Sigmoid colon (tissue), 6 donors: ENCODE measurements at regions not wholly inside any gene's neighbourhood (a gene's known extent, or its start where the extent isn't known, plus 50 kb on each side); places are given as distances from the start of the nearest gene placed in this dataset.
"Not testable (repeated sequence)": the region's sequence is repeated elsewhere in the genome, so short reads cannot be mapped to it uniquely, and the experiment has no call there.

Experiments
- DNase-seq: peaks from one replicate; pipeline ENCODE4 v3.0.0-alpha.2; 2019
- H3K27ac ChIP-seq, 4 donors: fragments of 200-600 bp; sonication (generic); one replicate each; pipeline ENCODE4 v1.5.1; 2016 to 2019; ENCODE audit warnings: mild to moderate bottlenecking in 1 of 4
- H3K27me3 ChIP-seq, 3 donors: fragments of 200-600 bp; sonication (generic); one replicate each; pipeline ENCODE4 v1.5.1; 2019; ENCODE audit warnings: mild to moderate bottlenecking in 1 of 3
- H3K36me3 ChIP-seq, 4 donors: fragments of 200-600 bp; sonication (generic); one replicate each; pipeline ENCODE4 v1.5.1; 2016 to 2019
- H3K4me1 ChIP-seq, 4 donors: fragments of 200-600 bp; sonication (generic); one replicate each; pipeline ENCODE4 v1.5.1; 2017 to 2019
- H3K4me3 ChIP-seq, 4 donors: fragments of 200-600 bp; sonication (generic); one replicate each; pipeline ENCODE4 v1.5.1; 2017 to 2019; ENCODE audit warnings: mild to moderate bottlenecking in 2 of 4, moderate library complexity in 1 of 4
- H3K9me3 ChIP-seq, 4 donors: fragments of 200-600 bp in 3 of 4; sonication (generic) in 3 of 4; one replicate each; pipeline versions ENCODE4 v1.5.1 to v1.6.1; 2013 to 2019
- CTCF ChIP-seq, 4 experiments: fragments of 450-650 bp in 3 of 4; fragments of 200-600 bp in 1 of 4; IDR thresholded peaks; one replicate each; pipeline ENCODE4 v1.5.1; 2016 to 2019; ENCODE audit warnings: antibody characterized with exemption in 4 of 4, mild to moderate bottlenecking in 3 of 4, moderate library complexity in 2 of 4
- EP300 ChIP-seq, 4 donors: sonication (generic); formaldehyde crosslinking; IDR thresholded peaks; one replicate each; pipeline ENCODE4 v1.6.1; 2017; ENCODE audit warnings: antibody characterized with exemption in 4 of 4
- POLR2A ChIP-seq, 2 donors: fragments of 450-650 bp; IDR thresholded peaks; one replicate each; pipeline ENCODE4 v1.6.1; 2016; ENCODE audit warnings: antibody characterized with exemption in 2 of 2, mild to moderate bottlenecking in 2 of 2, moderate library complexity in 2 of 2
- POLR2AphosphoS5 ChIP-seq, 4 donors: sonication (generic); formaldehyde crosslinking; IDR thresholded peaks; one replicate each; pipeline ENCODE4 v1.6.1; 2017; ENCODE audit warnings: antibody characterized with exemption in 4 of 4
- whole genome bisulfite sequencing, 2 donors: extraction: QIAGEN DNeasy Blood & Tissue Kit; methylation state at CpG; one replicate each; pipeline ENCODE4 v1.1.7; 2013; 5-methylcytosine and 5-hydroxymethylcytosine counted together
- intact Hi-C: fragments of 100-400 bp; cut with DNase I; formaldehyde crosslinking; loops from one replicate; pipeline ENCODE4 v1.15.1; 2023
- donor health status: healthy with polysubstance abuse.
- donor health status: healthy.

GRCh38 chr20:26218301-26218700 lies 521.6 kb upstream of the ZNF337 start:
- no peak overlapping the region for H3K27ac ChIP-seq
- 77 to 84% methylated on average over 3 of the region's 3 CpGs for WGBS, 2 donors
- no peak overlapping the region for H3K4me3 ChIP-seq

GRCh38 chr20:26216025-26216424 lies 519.4 kb upstream of the ZNF337 start:
- no peak overlapping the region for H3K4me3 ChIP-seq
- no peaks in the 10 kb centered on the region for H3K27me3 ChIP-seq
- H3K36me3 ChIP-seq = no peaks in the 10 kb centered on the region
- no peaks in the 10 kb centered on the region for H3K4me1 ChIP-seq
- WGBS, 2 donors = 15 to 33% methylated on average over 1 of the region's 1 CpG
- no peak for DNase-seq
- H3K9me3 ChIP-seq = no peaks in the 10 kb centered on the region
- intact Hi-C loops = no loop called here
- TF ChIP-seq EP300 (IDR thresholded peaks at IDR 0.05) (no peak), POLR2A (IDR thresholded peaks at IDR 0.05) (no peak), POLR2AphosphoS5 (IDR thresholded peaks at IDR 0.05) (no peak), CTCF (IDR thresholded peaks at IDR 0.05) (no peak)
- H3K27ac ChIP-seq = no peak overlapping the region

More at GRCh38 chr20:26218301-26218700, 521.6 kb upstream of the ZNF337 start:
- no peaks in the 10 kb centered on the region for H3K27me3 ChIP-seq
- no peaks in the 10 kb centered on the region for H3K4me1 ChIP-seq
- no peak for DNase-seq
- H3K36me3 ChIP-seq = no peaks in the 10 kb centered on the region
- intact Hi-C loops = no loop called here
- no peaks in the 10 kb centered on the region for H3K9me3 ChIP-seq
- TF ChIP-seq CTCF (IDR thresholded peaks at IDR 0.05) (no peak), EP300 (IDR thresholded peaks at IDR 0.05) (no peak), POLR2AphosphoS5 (IDR thresholded peaks at IDR 0.05) (no peak), POLR2A (IDR thresholded peaks at IDR 0.05) (no peak)

GRCh38 chr20:26214991-26215390 lies 518.3 kb upstream of the ZNF337 start:
- no peaks in the 10 kb centered on the region for H3K36me3 ChIP-seq
- intact Hi-C loops = no loop called here
- no peaks in the 10 kb centered on the region for H3K9me3 ChIP-seq
- H3K27ac ChIP-seq = no peak overlapping the region
- H3K27me3 ChIP-seq = peaks cover 0 to under 1% (median 0%) of the 10 kb centered on the region in 3 donors
- no peak overlapping the region for H3K4me3 ChIP-seq
- DNase-seq = no peak
- no peaks in the 10 kb centered on the region for H3K4me1 ChIP-seq
- TF ChIP-seq EP300 (IDR thresholded peaks at IDR 0.05) (no peak), POLR2A (IDR thresholded peaks at IDR 0.05) (no peak)
- 49 to 69% methylated on average over 3 of the region's 3 CpGs for WGBS, 2 donors

- peaks cover 22 to 50% (median 28%) of the 10 kb centered on the region in 3 donors for H3K27me3 ChIP-seq
- peak; percentile 52 for DNase-seq
- no peaks in the 10 kb centered on the region for H3K36me3 ChIP-seq
- H3K4me3 ChIP-seq = peak overlapping the region; percentile 10 to 41 (median 30)
- no peaks in the 10 kb centered on the region for H3K9me3 ChIP-seq
- no peak for TF ChIP-seq EP300 (IDR thresholded peaks at IDR 0.05)
- TF ChIP-seq CTCF (IDR thresholded peaks at IDR 0.05) = no peak
- no peak for TF ChIP-seq POLR2A (IDR thresholded peaks at IDR 0.05)
- no peak for TF ChIP-seq POLR2AphosphoS5 (IDR thresholded peaks at IDR 0.05)
- no peak overlapping the region for H3K27ac ChIP-seq
- intact Hi-C loops = no loop called here
- peaks cover 0 to 21% (median 17%) of the 10 kb centered on the region in 4 donors for H3K4me1 ChIP-seq
- 13 to 37% methylated on average over 88 of the region's 88 CpGs for WGBS, 2 donors
Measured at GRCh38 chr20:26209171-26209941, 512.7 kb upstream of the ZNF337 start.

- Histone ChIP-seq H3K4me1 (peaks cover 0 to 21% (median 17%) of the 10 kb centered on the region in 4 donors), H3K27ac (peak overlapping the region in 1 of 4 donors; percentile 18), H3K9me3 (no peaks in the 10 kb centered on the region), H3K27me3 (peaks cover 22 to 50% (median 28%) of the 10 kb centered on the region in 3 donors), H3K36me3 (no peaks in the 10 kb centered on the region), H3K4me3 (peak overlapping the region; percentile 10 to 41 (median 30))
- TF ChIP-seq CTCF (IDR thresholded peaks at IDR 0.05) = no peak
- TF ChIP-seq POLR2A (IDR thresholded peaks at IDR 0.05) = no peak
- TF ChIP-seq POLR2AphosphoS5 (IDR thresholded peaks at IDR 0.05) = no peak
- TF ChIP-seq EP300 (IDR thresholded peaks at IDR 0.05) = no peak
- peak; percentile 52 for DNase-seq
- 9 to 35% methylated on average over 91 of the region's 91 CpGs for WGBS, 2 donors
- intact Hi-C loops = no loop called here
Measured at GRCh38 chr20:26208296-26209091, 511.8 kb upstream of the ZNF337 start.

GRCh38 chr20:26207967-26208295 lies 511.3 kb upstream of the ZNF337 start:
- H3K4me3 ChIP-seq = peak overlapping the region; percentile 10 to 41 (median 30)
- H3K36me3 ChIP-seq, H3K9me3 ChIP-seq, intact Hi-C loops, H3K27ac ChIP-seq: not testable (repeated sequence)
- H3K4me1 ChIP-seq = peaks cover 0 to 21% (median 17%) of the 10 kb centered on the region in 4 donors
- peak; percentile 51 for DNase-seq
- 11 to 31% methylated on average over 35 of the region's 35 CpGs for WGBS, 2 donors
- H3K27me3 ChIP-seq = peaks cover 22 to 50% (median 28%) of the 10 kb centered on the region in 3 donors
